ENCODE measurements at regions not wholly inside any gene's neighbourhood (a gene's known extent, or its start where the extent isn't known, plus 50 kb on each side); places are given as distances from the start of the nearest gene placed in this dataset.
"Not testable (repeated sequence)": the region's sequence is repeated elsewhere in the genome, so short reads cannot be mapped to it uniquely, and the experiment has no call there.

- Mint-ChIP-seq H3K27me3 (ENCODE audit: low read depth) (no peaks in the 10 kb centered on the region), H3K27ac (no peak overlapping the region), H3K9me3 (peaks cover 7% of the 10 kb centered on the region in 2 donors), H3K4me1 (ENCODE audit: low read depth) (no peaks in the 10 kb centered on the region), H3K4me3 (no peak overlapping the region), H3K36me3 (ENCODE audit: insufficient read depth in 2 of 2) (peaks cover 0 to 2% of the 10 kb centered on the region in 2 donors)
- ATAC-seq (replicated peaks in 1 of 2) (no peak), DNase-seq (no peak)
Measured at GRCh38 chr6:115468272-115469005, 592.3 kb downstream of the FRK start.

DNA sequence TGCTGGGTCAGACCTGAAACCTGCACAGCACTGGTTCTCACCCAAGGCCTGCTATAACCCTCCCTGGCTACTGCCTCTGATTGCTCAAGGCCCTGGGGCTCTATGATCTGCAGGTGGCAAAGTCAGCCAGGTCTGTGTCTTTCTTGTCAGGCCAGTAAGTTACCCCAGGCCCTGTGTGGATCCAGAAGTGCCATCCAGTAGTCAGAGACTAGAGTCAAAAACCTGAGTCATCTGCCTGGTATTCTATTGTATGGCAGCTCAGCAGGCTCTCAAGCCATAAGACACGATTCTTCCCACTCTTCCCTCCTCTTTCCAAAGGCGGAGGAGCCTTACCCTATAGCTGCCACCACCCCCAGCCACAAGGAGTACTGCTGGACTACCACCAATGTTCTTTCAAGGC, 593.0 kb downstream of the FRK start:
- no peaks in the 10 kb centered on the region for H3K27me3 Mint-ChIP-seq (ENCODE audit: low read depth)

GRCh38 chr6:115460913-115461312, 599.8 kb downstream of the FRK start:
- Mint-ChIP-seq H3K4me3 (no peak overlapping the region), H3K4me1 (ENCODE audit: low read depth) (no peaks in the 10 kb centered on the region), H3K27ac (no peak overlapping the region), H3K27me3 (ENCODE audit: low read depth) (no peaks in the 10 kb centered on the region), H3K36me3 (ENCODE audit: insufficient read depth in 2 of 2) (no peaks in the 10 kb centered on the region), H3K9me3 (peaks cover 4 to 12% of the 10 kb centered on the region in 2 donors)
- ATAC-seq (replicated peaks in 1 of 2) (no peak), DNase-seq (no peak)

More for the DNA sequence above, 593.0 kb downstream of the FRK start:
- Mint-ChIP-seq H3K27ac (no peak overlapping the region), H3K4me1 (ENCODE audit: low read depth) (no peaks in the 10 kb centered on the region), H3K9me3 (peaks cover 8 to 11% of the 10 kb centered on the region in 2 donors), H3K36me3 (ENCODE audit: insufficient read depth in 2 of 2) (peaks cover 0 to 2% of the 10 kb centered on the region in 2 donors), H3K4me3 (no peak overlapping the region)
- no peak for DNase-seq
- no peak for ATAC-seq (replicated peaks in 1 of 2)

- Mint-ChIP-seq H3K27me3 (ENCODE audit: low read depth) (no peaks in the 10 kb centered on the region), H3K27ac (no peak overlapping the region), H3K36me3 (ENCODE audit: insufficient read depth in 2 of 2) (no peaks in the 10 kb centered on the region), H3K4me1 (ENCODE audit: low read depth) (no peaks in the 10 kb centered on the region), H3K4me3 (no peak overlapping the region), H3K9me3 (peaks cover 0 to 2% of the 10 kb centered on the region in 2 donors)
- DNase-seq (no peak), ATAC-seq (replicated peaks in 1 of 2) (no peak)
Measured at GRCh38 chr6:115456848-115457247, 603.8 kb downstream of the FRK start.

DNA sequence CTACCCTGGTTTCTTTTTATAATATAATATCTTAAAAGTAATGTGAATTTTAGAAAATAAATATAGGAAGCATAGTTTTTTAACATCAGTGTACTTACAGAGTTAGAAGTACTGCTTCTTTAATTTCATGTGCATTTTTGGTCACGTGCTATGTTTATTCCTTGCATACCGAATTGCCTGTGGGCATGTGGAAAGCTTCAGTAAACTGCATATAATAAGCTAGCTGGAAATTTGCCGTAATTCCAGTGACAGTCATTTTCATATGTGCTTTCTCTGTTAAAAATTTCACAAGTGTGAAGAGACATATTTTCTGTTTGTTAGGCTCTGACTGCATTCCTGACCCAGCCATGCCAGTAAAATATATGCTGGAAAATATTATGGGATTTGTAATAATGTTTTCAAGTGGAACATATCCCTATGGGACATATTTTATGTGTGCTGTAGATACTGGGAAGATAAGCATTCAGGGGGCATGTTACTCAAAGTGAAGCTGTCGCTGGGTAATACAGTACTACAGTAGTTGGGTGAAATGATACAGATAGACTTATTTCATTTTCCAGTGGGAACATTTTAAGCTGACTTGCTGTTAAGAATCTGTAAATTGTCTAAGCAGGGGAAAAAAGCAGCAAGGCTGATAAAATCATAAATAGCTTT, 616.7 kb downstream of the FRK start:
- H3K4me3 Mint-ChIP-seq = no peak overlapping the region
- no peak for ATAC-seq (replicated peaks in 1 of 2)
- no peak overlapping the region for H3K27ac Mint-ChIP-seq

GRCh38 chr6:115442323-115442722, 618.4 kb downstream of the FRK start:
- no peaks in the 10 kb centered on the region for H3K36me3 Mint-ChIP-seq (ENCODE audit: insufficient read depth in 2 of 2)
- H3K4me1 Mint-ChIP-seq (ENCODE audit: low read depth) = no peaks in the 10 kb centered on the region
- ATAC-seq (replicated peaks in 1 of 2) (no peak), DNase-seq (no peak)
- H3K9me3 Mint-ChIP-seq = peaks cover 3 to 5% of the 10 kb centered on the region in 2 donors
- no peaks in the 10 kb centered on the region for H3K27me3 Mint-ChIP-seq (ENCODE audit: low read depth)
- no peak overlapping the region for H3K4me3 Mint-ChIP-seq
- no peak overlapping the region for H3K27ac Mint-ChIP-seq

More for the DNA sequence above, 616.7 kb downstream of the FRK start:
- peaks cover 1 to 2% of the 10 kb centered on the region in 2 donors for H3K9me3 Mint-ChIP-seq
- no peak for DNase-seq
- no peaks in the 10 kb centered on the region for H3K27me3 Mint-ChIP-seq (ENCODE audit: low read depth)
- H3K36me3 Mint-ChIP-seq (ENCODE audit: insufficient read depth in 2 of 2) = no peaks in the 10 kb centered on the region
- H3K4me1 Mint-ChIP-seq (ENCODE audit: low read depth) = no peaks in the 10 kb centered on the region

- H3K4me3 Mint-ChIP-seq = no peak overlapping the region
- DNase-seq (no peak), ATAC-seq (replicated peaks in 1 of 2) (no peak)
- no peaks in the 10 kb centered on the region for H3K4me1 Mint-ChIP-seq (ENCODE audit: low read depth)
- no peaks in the 10 kb centered on the region for H3K36me3 Mint-ChIP-seq (ENCODE audit: insufficient read depth in 2 of 2)
- H3K27me3 Mint-ChIP-seq (ENCODE audit: low read depth) = no peaks in the 10 kb centered on the region
- peaks cover 3 to 5% of the 10 kb centered on the region in 2 donors for H3K9me3 Mint-ChIP-seq
- no peak overlapping the region for H3K27ac Mint-ChIP-seq
Measured at GRCh38 chr6:115441651-115442050, 619.0 kb downstream of the FRK start.

- no peak for ATAC-seq (replicated peaks in 1 of 2)
- Mint-ChIP-seq H3K4me3 (no peak overlapping the region), H3K27me3 (ENCODE audit: low read depth) (no peaks in the 10 kb centered on the region), H3K4me1 (ENCODE audit: low read depth) (no peaks in the 10 kb centered on the region), H3K27ac (no peak overlapping the region), H3K9me3 (peaks cover 4 to 9% of the 10 kb centered on the region in 2 donors), H3K36me3 (ENCODE audit: insufficient read depth in 2 of 2) (no peaks in the 10 kb centered on the region)
- no peak for DNase-seq
Measured at GRCh38 chr6:115415378-115415777, 645.3 kb downstream of the FRK start.

DNA sequence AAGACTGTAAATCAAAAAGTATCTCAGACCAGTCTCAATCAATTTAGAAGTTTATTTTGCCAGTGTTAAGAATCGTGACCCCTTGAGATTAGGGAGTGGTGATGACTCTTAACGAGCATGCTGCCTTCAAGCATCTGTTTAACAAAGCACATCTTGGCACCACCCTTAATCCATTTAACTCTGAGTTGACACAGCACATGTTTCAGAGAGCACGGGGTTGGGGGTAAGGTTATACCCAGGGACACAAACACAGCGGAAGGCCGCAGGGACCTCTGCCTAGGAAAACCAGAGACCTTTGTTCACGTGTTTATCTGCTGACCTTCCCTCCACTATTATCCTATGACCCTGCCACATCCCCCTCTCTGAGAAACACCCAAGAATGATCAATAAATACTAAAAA, 645.8 kb downstream of the FRK start:
- not testable (repeated sequence) for H3K4me1 Mint-ChIP-seq (ENCODE audit: low read depth); H3K9me3 Mint-ChIP-seq; DNase-seq; ATAC-seq (replicated peaks in 1 of 2); H3K4me3 Mint-ChIP-seq; H3K27me3 Mint-ChIP-seq (ENCODE audit: low read depth); H3K27ac Mint-ChIP-seq; H3K36me3 Mint-ChIP-seq (ENCODE audit: insufficient read depth in 2 of 2)

DNA sequence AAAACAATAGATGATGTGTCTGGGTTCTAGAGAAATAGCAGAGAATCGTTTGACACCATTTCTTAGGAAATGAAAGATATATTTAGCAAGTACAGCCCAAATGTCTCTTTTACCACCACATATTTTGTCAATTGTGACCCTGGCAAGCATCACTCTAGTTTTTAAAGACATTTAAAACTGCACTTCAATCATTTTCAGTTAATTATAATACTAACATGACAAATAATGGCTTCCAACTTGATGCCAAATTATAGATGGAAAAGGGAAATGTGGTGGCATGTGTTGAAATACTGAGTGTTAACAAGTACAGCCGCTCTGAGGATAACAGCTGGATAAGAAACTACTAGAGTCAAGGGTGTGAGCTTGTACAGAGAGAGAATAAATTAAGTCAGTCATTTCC, 648.9 kb downstream of the FRK start:
- peaks cover 5 to 7% of the 10 kb centered on the region in 2 donors for H3K9me3 Mint-ChIP-seq
- H3K27me3 Mint-ChIP-seq (ENCODE audit: low read depth) = no peaks in the 10 kb centered on the region
- H3K4me1 Mint-ChIP-seq (ENCODE audit: low read depth) = no peaks in the 10 kb centered on the region
- no peak for DNase-seq
- no peak overlapping the region for H3K27ac Mint-ChIP-seq
- H3K36me3 Mint-ChIP-seq (ENCODE audit: insufficient read depth in 2 of 2) = no peaks in the 10 kb centered on the region
- ATAC-seq (replicated peaks in 1 of 2) = no peak
- no peak overlapping the region for H3K4me3 Mint-ChIP-seq

GRCh38 chr6:115404446-115404845, 656.2 kb downstream of the FRK start:
- DNase-seq (no peak), ATAC-seq (replicated peaks in 1 of 2) (no peak)
- Mint-ChIP-seq H3K36me3 (ENCODE audit: insufficient read depth in 2 of 2) (no peaks in the 10 kb centered on the region), H3K4me3 (no peak overlapping the region), H3K9me3 (peaks cover 1 to 6% of the 10 kb centered on the region in 2 donors), H3K27ac (no peak overlapping the region), H3K27me3 (ENCODE audit: low read depth) (no peaks in the 10 kb centered on the region), H3K4me1 (ENCODE audit: low read depth) (no peaks in the 10 kb centered on the region)

DNA sequence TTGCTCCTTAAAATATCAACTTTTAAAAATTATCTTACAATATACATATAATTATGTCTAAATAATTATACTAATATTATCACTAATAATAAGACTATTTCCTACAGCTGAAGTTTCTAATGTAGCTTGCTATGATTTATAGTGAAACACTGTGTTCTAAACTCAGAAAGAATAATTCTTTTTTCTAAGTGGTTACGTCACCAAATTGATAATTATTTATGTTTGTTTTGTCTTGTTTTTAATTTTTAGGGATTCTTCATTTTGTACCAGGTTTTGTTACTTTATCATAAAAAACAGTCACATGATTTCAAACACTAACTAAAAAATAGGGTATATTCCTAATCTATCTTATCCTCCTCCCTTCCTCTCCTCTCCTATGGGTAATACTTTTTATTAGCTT, 662.1 kb downstream of the FRK start:
- H3K36me3 Mint-ChIP-seq (ENCODE audit: insufficient read depth in 2 of 2) = peaks cover 0 to 4% of the 10 kb centered on the region in 2 donors
- H3K27ac Mint-ChIP-seq = no peak overlapping the region
- peaks cover 3 to 16% of the 10 kb centered on the region in 2 donors for H3K9me3 Mint-ChIP-seq
- DNase-seq (no peak), ATAC-seq (replicated peaks in 1 of 2) (no peak)
- H3K27me3 Mint-ChIP-seq (ENCODE audit: low read depth) = no peaks in the 10 kb centered on the region
- no peaks in the 10 kb centered on the region for H3K4me1 Mint-ChIP-seq (ENCODE audit: low read depth)
- H3K4me3 Mint-ChIP-seq = no peak overlapping the region

- Mint-ChIP-seq H3K27ac (no peak overlapping the region), H3K27me3 (ENCODE audit: low read depth) (no peaks in the 10 kb centered on the region), H3K9me3 (peaks cover 11 to 20% of the 10 kb centered on the region in 2 donors), H3K4me3 (no peak overlapping the region), H3K4me1 (ENCODE audit: low read depth) (no peaks in the 10 kb centered on the region), H3K36me3 (ENCODE audit: insufficient read depth in 2 of 2) (peaks cover 2 to 5% of the 10 kb centered on the region in 2 donors)
- no peak for DNase-seq
- no peak for ATAC-seq (replicated peaks in 1 of 2)
Measured at GRCh38 chr6:115396112-115396906, 664.4 kb downstream of the FRK start.

Measured in activated T-cell treated with anti-CD3 and anti-CD28 coated beads, Interleukin-2, amount 50 U/mL, for 72 hours (primary cell).